GM18858 (cell line): ENCODE measurements at regions not wholly inside any gene's neighbourhood (a gene's known extent, or its start where the extent isn't known, plus 50 kb on each side); places are given as distances from the start of the nearest gene placed in this dataset.

ENCODE experiments used
- ATAC-seq: cut with Tn5 transposase; IDR thresholded peaks from one replicate; pipeline ENCODE4 v1.9.1; 2021; ENCODE audit not compliant: unreplicated experiment

GRCh38 chr16:66219491-66219890 lies 147.0 kb upstream of the CDH5 start:
- no peak for ATAC-seq

GRCh38 chr16:66212428-66212827 lies 154.1 kb upstream of the CDH5 start:
- ATAC-seq, result no peak

GRCh38 chr16:66211651-66212050 lies 154.8 kb upstream of the CDH5 start:
- no peak for ATAC-seq

GRCh38 chr16:66207883-66208265 lies 158.6 kb upstream of the CDH5 start:
- no peak for ATAC-seq

- ATAC-seq, result no peak
Observed at GRCh38 chr16:66207139-66207882, 159.2 kb upstream of the CDH5 start.

- ATAC-seq, result no peak
Observed at GRCh38 chr16:66206363-66206762, 160.1 kb upstream of the CDH5 start.

GRCh38 chr16:66205287-66206231 lies 160.9 kb upstream of the CDH5 start:
- no peak for ATAC-seq

GRCh38 chr16:66204756-66205155 lies 161.7 kb upstream of the CDH5 start:
- ATAC-seq, result no peak

- no peak for ATAC-seq
Observed at GRCh38 chr16:66203476-66203875, 163.0 kb upstream of the CDH5 start.

- ATAC-seq, result no peak
Observed at GRCh38 chr16:66199189-66199588, 167.3 kb upstream of the CDH5 start.

- no peak for ATAC-seq
Observed at GRCh38 chr16:66198641-66199040, 167.8 kb upstream of the CDH5 start.

GRCh38 chr16:66197668-66198278 lies 168.7 kb upstream of the CDH5 start:
- no peak for ATAC-seq

- ATAC-seq, result no peak
Observed at GRCh38 chr16:66196770-66197169, 169.7 kb upstream of the CDH5 start.

GRCh38 chr16:66194866-66195265 lies 171.6 kb upstream of the CDH5 start:
- no peak for ATAC-seq

- no peak for ATAC-seq
Observed at GRCh38 chr16:66193543-66194229, 172.8 kb upstream of the CDH5 start.

GRCh38 chr16:66190411-66190810 lies 176.1 kb upstream of the CDH5 start:
- ATAC-seq, result no peak

- no peak for ATAC-seq
Observed at GRCh38 chr16:66189951-66190350, 176.5 kb upstream of the CDH5 start.

- ATAC-seq, result no peak
Observed at GRCh38 chr16:66188917-66189725, 177.4 kb upstream of the CDH5 start.

GRCh38 chr16:66186251-66186785 lies 180.2 kb upstream of the CDH5 start:
- no peak for ATAC-seq

GRCh38 chr16:66182592-66182991 lies 183.9 kb upstream of the CDH5 start:
- ATAC-seq, result no peak
